Tibial artery (tissue), 4 donors: ENCODE measurements at regions not wholly inside any gene's neighbourhood (a gene's known extent, or its start where the extent isn't known, plus 50 kb on each side); places are given as distances from the start of the nearest gene placed in this dataset.

ENCODE experiments used
- DNase-seq, 2 donors: peaks; one replicate each; pipeline ENCODE4 v3.0.0-alpha.2; 2019
- H3K27ac ChIP-seq, 2 donors: fragments of 200-600 bp; sonication (generic) in 1 of 2; 1 replicate in 1 of 2; 2 replicates in 1 of 2; pipeline ENCODE4 v1.5.1; 2018 to 2019; ENCODE audit warnings: mild to moderate bottlenecking in 1 of 2
- H3K27me3 ChIP-seq, 2 donors: fragments of 200-600 bp; sonication (generic) in 1 of 2; one replicate each; pipeline versions ENCODE4 v1.5.1 to v1.6.0; 2016 to 2019
- H3K36me3 ChIP-seq, 3 donors: fragments of 200-600 bp; sonication (generic) in 2 of 3; one replicate each; pipeline ENCODE4 v1.5.1; 2016 to 2019; ENCODE audit warnings: mild to moderate bottlenecking in 2 of 3
- H3K4me1 ChIP-seq, 4 donors: fragments of 200-600 bp; sonication (generic) in 2 of 4; 1 replicate in 3 of 4; 2 replicates in 1 of 4; pipeline ENCODE4 v1.5.1; 2016 to 2019
- H3K4me3 ChIP-seq, 2 donors: fragments of 200-600 bp; sonication (generic) in 1 of 2; 1 replicate in 1 of 2; 2 replicates in 1 of 2; pipeline ENCODE4 v1.5.1; 2018 to 2019; ENCODE audit warnings: mild to moderate bottlenecking in 2 of 2
- H3K9me3 ChIP-seq, 3 donors: fragments of 200-600 bp; sonication (generic) in 1 of 3; one replicate each; pipeline ENCODE4 v1.5.1; 2016 to 2019
- intact Hi-C: fragments of 100-400 bp; cut with DNase I; formaldehyde crosslinking; loops from one replicate; pipeline ENCODE4 v1.15.0; 2023; ENCODE audit warnings: low total_unique reads
- TF ChIP-seq, protein P1 (sequence below), 2 experiments: fragments of 200-600 bp in 1 of 2; fragments of 450-650 bp in 1 of 2; IDR thresholded peaks; one replicate each; pipeline ENCODE4 v1.5.1; 2017 to 2019; ENCODE audit warnings: antibody characterized with exemption in 2 of 2, mild to moderate bottlenecking in 1 of 2, moderate library complexity in 1 of 2

DNA sequence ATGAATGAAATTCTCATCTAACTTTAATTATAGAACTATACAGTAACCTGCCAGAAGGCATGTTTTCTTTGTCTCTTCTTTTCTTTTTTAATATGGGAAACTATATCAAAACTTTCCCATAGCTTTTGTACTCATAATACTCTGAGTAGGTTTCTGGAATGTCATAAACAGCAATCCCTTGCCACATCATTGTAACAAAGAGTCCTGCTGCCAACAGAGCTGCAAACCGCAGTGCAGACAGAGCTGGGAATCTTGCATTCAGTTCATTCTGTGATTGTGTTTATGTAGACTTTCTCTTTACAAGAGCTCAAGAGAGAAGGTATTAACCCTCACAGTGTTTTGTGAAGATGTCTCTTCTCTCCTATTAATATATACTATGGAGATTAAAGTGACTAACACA is 304.4 kb upstream of the SLIT2 start:
- Histone ChIP-seq H3K36me3 (no peaks in the 10 kb centered on the region), H3K9me3 (peaks cover 0 to 4% (median 4%) of the 10 kb centered on the region in 3 donors), H3K27ac (no peak overlapping the region), H3K4me1 (peaks cover 0 to 31% (median 3%) of the 10 kb centered on the region in 4 donors), H3K27me3 (no peaks in the 10 kb centered on the region), H3K4me3 (no peak overlapping the region)
- TF ChIP-seq, protein P1, sequence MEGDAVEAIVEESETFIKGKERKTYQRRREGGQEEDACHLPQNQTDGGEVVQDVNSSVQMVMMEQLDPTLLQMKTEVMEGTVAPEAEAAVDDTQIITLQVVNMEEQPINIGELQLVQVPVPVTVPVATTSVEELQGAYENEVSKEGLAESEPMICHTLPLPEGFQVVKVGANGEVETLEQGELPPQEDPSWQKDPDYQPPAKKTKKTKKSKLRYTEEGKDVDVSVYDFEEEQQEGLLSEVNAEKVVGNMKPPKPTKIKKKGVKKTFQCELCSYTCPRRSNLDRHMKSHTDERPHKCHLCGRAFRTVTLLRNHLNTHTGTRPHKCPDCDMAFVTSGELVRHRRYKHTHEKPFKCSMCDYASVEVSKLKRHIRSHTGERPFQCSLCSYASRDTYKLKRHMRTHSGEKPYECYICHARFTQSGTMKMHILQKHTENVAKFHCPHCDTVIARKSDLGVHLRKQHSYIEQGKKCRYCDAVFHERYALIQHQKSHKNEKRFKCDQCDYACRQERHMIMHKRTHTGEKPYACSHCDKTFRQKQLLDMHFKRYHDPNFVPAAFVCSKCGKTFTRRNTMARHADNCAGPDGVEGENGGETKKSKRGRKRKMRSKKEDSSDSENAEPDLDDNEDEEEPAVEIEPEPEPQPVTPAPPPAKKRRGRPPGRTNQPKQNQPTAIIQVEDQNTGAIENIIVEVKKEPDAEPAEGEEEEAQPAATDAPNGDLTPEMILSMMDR (IDR thresholded peaks at IDR 0.05), result no peak
- DNase-seq, result no peak
- intact Hi-C loops, result no loop called here

DNA sequence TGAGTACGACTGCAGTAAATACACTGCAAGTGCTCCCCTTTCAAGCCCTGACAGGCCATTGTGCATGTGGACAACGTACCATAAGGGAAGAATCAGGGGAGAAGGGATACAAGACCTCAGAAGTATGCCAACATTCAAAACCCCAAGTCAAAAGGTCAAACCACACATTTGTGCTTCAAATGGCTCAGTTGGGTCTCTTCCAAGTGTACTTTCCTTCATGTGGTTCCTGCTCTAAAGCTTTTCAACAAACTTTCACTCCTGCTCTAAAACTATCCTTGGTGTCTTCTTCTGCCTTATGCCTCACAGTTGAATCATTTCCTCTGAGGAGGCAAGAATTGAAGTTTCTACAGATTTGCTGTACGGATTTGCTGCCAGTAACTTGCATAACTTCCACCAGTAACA is 305.7 kb upstream of the SLIT2 start:
- no peak for DNase-seq
- intact Hi-C loops, result no loop called here
- Histone ChIP-seq H3K36me3 (no peaks in the 10 kb centered on the region), H3K27ac (no peak overlapping the region), H3K4me1 (peaks cover 0 to 31% (median 3%) of the 10 kb centered on the region in 4 donors), H3K27me3 (no peaks in the 10 kb centered on the region), H3K4me3 (no peak overlapping the region), H3K9me3 (no peaks in the 10 kb centered on the region)
- TF ChIP-seq, protein P1 (IDR thresholded peaks at IDR 0.05), result no peak

GRCh38 chr4:19945501-19945900 is 306.2 kb upstream of the SLIT2 start:
- peaks cover 0 to 31% (median 3%) of the 10 kb centered on the region in 4 donors for H3K4me1 ChIP-seq
- intact Hi-C loops, result no loop called here
- no peak for DNase-seq
- H3K9me3 ChIP-seq, result no peaks in the 10 kb centered on the region
- H3K4me3 ChIP-seq, result no peak overlapping the region
- no peak overlapping the region for H3K27ac ChIP-seq
- TF ChIP-seq, protein P1 (IDR thresholded peaks at IDR 0.05), result no peak
- H3K27me3 ChIP-seq, result no peaks in the 10 kb centered on the region
- no peaks in the 10 kb centered on the region for H3K36me3 ChIP-seq

GRCh38 chr4:19944806-19945205 is 306.9 kb upstream of the SLIT2 start:
- H3K36me3 ChIP-seq, result no peaks in the 10 kb centered on the region
- H3K27ac ChIP-seq, result no peak overlapping the region
- TF ChIP-seq, protein P1 (IDR thresholded peaks at IDR 0.05), result no peak
- intact Hi-C loops, result no loop called here
- no peaks in the 10 kb centered on the region for H3K27me3 ChIP-seq
- no peak for DNase-seq
- H3K4me3 ChIP-seq, result no peak overlapping the region
- H3K9me3 ChIP-seq, result no peaks in the 10 kb centered on the region
- H3K4me1 ChIP-seq, result peaks cover 0 to 31% (median 3%) of the 10 kb centered on the region in 4 donors

GRCh38 chr4:19944251-19944650 is 307.5 kb upstream of the SLIT2 start:
- Histone ChIP-seq H3K9me3 (no peaks in the 10 kb centered on the region), H3K27ac (no peak overlapping the region), H3K36me3 (no peaks in the 10 kb centered on the region), H3K4me1 (peaks cover 0 to 31% (median 3%) of the 10 kb centered on the region in 4 donors), H3K4me3 (no peak overlapping the region), H3K27me3 (no peaks in the 10 kb centered on the region)
- no peak for DNase-seq
- TF ChIP-seq, protein P1 (IDR thresholded peaks at IDR 0.05), result no peak
- intact Hi-C loops, result no loop called here

DNA sequence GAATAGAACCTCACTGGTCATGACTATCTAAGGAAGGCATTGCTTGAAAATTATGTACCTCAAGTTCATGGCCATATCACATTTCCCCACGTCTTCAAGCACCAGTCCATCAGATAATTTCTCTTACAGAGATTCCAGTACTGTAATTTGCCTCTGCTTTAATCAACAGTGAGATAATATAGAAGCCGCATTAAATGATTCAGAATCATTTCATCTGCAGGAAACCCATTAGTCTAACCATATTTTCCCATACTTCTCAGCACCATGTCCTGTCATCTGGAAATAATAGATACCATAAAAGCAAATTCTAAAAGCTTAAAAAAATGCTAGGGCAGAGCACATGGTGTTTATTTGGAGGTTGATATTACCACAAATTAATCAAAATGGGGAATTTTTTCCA is 310.3 kb upstream of the SLIT2 start:
- Histone ChIP-seq H3K36me3 (no peaks in the 10 kb centered on the region), H3K4me1 (peaks cover 0 to 31% (median 2%) of the 10 kb centered on the region in 4 donors), H3K27me3 (no peaks in the 10 kb centered on the region), H3K9me3 (no peaks in the 10 kb centered on the region), H3K4me3 (no peak overlapping the region), H3K27ac (no peak overlapping the region)
- intact Hi-C loops, result no loop called here
- TF ChIP-seq, protein P1 (IDR thresholded peaks at IDR 0.05), result no peak
- DNase-seq, result no peak
